ENCODE measurements at regions not wholly inside any gene's neighbourhood (a gene's known extent, or its start where the extent isn't known, plus 50 kb on each side); places are given as distances from the start of the nearest gene placed in this dataset.

DNA sequence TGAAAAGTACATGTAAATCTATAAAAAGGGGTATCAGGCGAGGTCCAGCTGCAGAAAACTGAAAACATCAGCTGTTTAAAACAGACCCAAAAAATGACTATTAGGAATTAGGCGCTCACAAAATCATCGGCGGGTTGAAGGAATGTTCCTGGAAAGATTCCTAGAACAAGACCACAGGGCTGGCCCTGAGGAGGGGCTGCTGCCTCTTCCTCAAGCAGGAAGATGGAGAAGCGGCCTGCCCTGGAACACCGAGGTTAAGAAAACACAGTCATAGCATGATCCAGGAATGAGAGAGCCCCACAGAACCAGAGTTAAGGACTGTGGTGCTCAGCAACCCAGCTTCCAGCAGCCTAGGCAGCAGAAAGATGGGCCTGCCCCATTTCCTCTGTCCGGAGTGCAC lies 78.4 kb downstream of the C11orf91 start:
- TF ChIP-seq CTCF (conservative IDR thresholded peaks at IDR 0.05): no peak
- no peak overlapping the region for H2AFZ ChIP-seq (ENCODE audit: low read length)
- no peaks in the 10 kb centered on the region for H3K79me2 ChIP-seq (ENCODE audit: insufficient read depth, low read length)
- no peak overlapping the region for H3K23ac ChIP-seq (ENCODE audit: insufficient read length, low read depth, low read length)
- no peaks in the 10 kb centered on the region for H3K9me3 ChIP-seq (ENCODE audit: control insufficient read depth, low read depth, low read length)
- no peak overlapping the region for H3K9ac ChIP-seq (ENCODE audit: extremely low read depth, insufficient read length, low read length)
- no peak overlapping the region for H2BK20ac ChIP-seq (ENCODE audit: low read depth, low read length, poor library complexity, severe bottlenecking)
- DNase-seq: no peak
- no peak overlapping the region for H3K18ac ChIP-seq (ENCODE audit: insufficient read length, low read depth, low read length)
- Mint-ChIP-seq H3K4me3 (no peak overlapping the region), H3K27ac (no peak overlapping the region; a peak in 1 of 7 replicates), H3K27me3 (ENCODE audit: low read depth) (no peaks in the 10 kb centered on the region), H3K4me1 (peaks cover 9 to 14% of the 10 kb centered on the region in 2 experiments), H3K36me3 (ENCODE audit: insufficient read depth in 1 of 3, low read depth in 3 of 3) (no peaks in the 10 kb centered on the region), H3K9me3 (no peaks in the 10 kb centered on the region; a peak in 1 of 5 replicates)
- H3K14ac ChIP-seq (ENCODE audit: insufficient read depth, low read length): no peak overlapping the region
- no peak overlapping the region for H2BK120ac ChIP-seq (ENCODE audit: low read depth, low read length, poor library complexity, severe bottlenecking)
- H2BK12ac ChIP-seq (ENCODE audit: insufficient read length, low read depth, low read length): no peak overlapping the region
- peaks cover 2% of the 10 kb centered on the region; the same call in 1 of the 2 replicates for H3K4me1 ChIP-seq (ENCODE audit: insufficient read depth, low read length)
- H3K27me3 ChIP-seq (ENCODE audit: insufficient read depth, low read length): no peaks in the 10 kb centered on the region
- no peaks in the 10 kb centered on the region for H3K79me1 ChIP-seq (ENCODE audit: insufficient read depth, low read depth, low read length, poor library complexity, severe bottlenecking)
- no peak overlapping the region for H3K27ac ChIP-seq (ENCODE audit: insufficient read length, low read depth, low read length)
- no peak overlapping the region for H3K4me2 ChIP-seq (ENCODE audit: insufficient read depth, insufficient read length, low read length)
- H2AK5ac ChIP-seq (ENCODE audit: insufficient read length, low read length): no peak overlapping the region
- H3K56ac ChIP-seq (ENCODE audit: insufficient read length, low read depth, low read length): no peak overlapping the region
- no peak overlapping the region for H4K8ac ChIP-seq (replicated peaks; ENCODE audit: insufficient read length, low read depth, low read length)
- H2BK15ac ChIP-seq (ENCODE audit: low read depth, low read length): no peak overlapping the region
- no peak overlapping the region for H4K5ac ChIP-seq (ENCODE audit: insufficient read length, low read depth, low read length)
- H3K4ac ChIP-seq (ENCODE audit: low read depth, low read length): no peak overlapping the region
- no CpG with 5 or more reads among the region's 7 CpGs for WGBS (ENCODE audit: extremely low coverage, insufficient read length, low lambda C conversion rate)
- H4K91ac ChIP-seq (ENCODE audit: insufficient read length, low read depth, low read length): no peak overlapping the region
- H3K23me2 ChIP-seq (ENCODE audit: insufficient read length, low read depth, low read length, poor library complexity, severe bottlenecking): no peaks in the 10 kb centered on the region
- no peaks in the 10 kb centered on the region for H4K20me1 ChIP-seq (ENCODE audit: control insufficient read depth, insufficient read depth, insufficient read length)
- H2BK5ac ChIP-seq (ENCODE audit: insufficient read length, low read length): no peak overlapping the region
- H3T11ph ChIP-seq (ENCODE audit: low read length): no peak overlapping the region
